ENCODE measurements at regions not wholly inside any gene's neighbourhood (a gene's known extent, or its start where the extent isn't known, plus 50 kb on each side); places are given as distances from the start of the nearest gene placed in this dataset.

GRCh38 chr5:12016159-12016746 is 112.0 kb upstream of the CTNND2 start:
- TF ChIP-seq CTCF (conservative IDR thresholded peaks at IDR 0.05) = no peak
- no peak for TF ChIP-seq ZFX (IDR thresholded peaks at IDR 0.05)
